ENCODE measurements at regions not wholly inside any gene's neighbourhood (a gene's known extent, or its start where the extent isn't known, plus 50 kb on each side); places are given as distances from the start of the nearest gene placed in this dataset.

DNA sequence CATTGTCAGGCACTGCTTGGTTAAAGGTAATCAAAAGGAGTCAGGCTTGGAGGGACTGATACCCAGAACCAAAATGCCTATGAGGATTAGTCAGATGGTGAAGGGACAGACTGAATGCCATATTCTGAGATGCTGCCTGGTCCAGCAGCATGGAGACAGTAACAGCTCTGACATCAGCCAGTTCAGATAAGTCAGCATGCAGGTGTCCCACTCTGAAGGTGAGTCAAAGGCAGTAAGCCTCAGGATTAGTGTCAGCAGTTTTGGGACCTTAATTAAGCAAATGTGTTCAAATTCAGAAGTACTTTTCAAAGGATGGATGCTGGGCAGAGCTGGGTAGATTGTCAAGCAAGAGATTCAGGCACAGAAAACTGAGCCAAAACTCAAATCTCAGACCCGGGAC, 198.4 kb downstream of the RPS12 start:
- DNase-seq (ENCODE audit: low read depth, low spot score) (no peak), FAIRE-seq (no peak)
- dilution Hi-C loops (cut with MboI; ENCODE audit: extremely low pct_ligation_motif_present, low sequenced_read_pairs) = no loop called here
- no peak for TF ChIP-seq POLR2A (IDR thresholded peaks at IDR 0.05; ENCODE audit: low read depth, low read length)
- Histone ChIP-seq H3K9ac (replicated peaks; ENCODE audit: extremely low read depth, insufficient read depth, low read length) (no peak overlapping the region), H4K20me1 (replicated peaks; ENCODE audit: control insufficient read depth, extremely low read depth, insufficient read depth, low read length) (no peaks in the 10 kb centered on the region), H3K4me2 (ENCODE audit: insufficient read depth, low read length) (no peak overlapping the region), H3K4me3 (replicated peaks in 1 of 3; ENCODE audit: insufficient read depth in 1 of 3, low read depth in 1 of 3, low read length in 3 of 3) (no peak overlapping the region), H2AFZ (ENCODE audit: low read depth, low read length) (no peak overlapping the region), H3K4me1 (ENCODE audit: control insufficient read depth, extremely low read depth, insufficient read depth, low read length) (no peaks in the 10 kb centered on the region), H3K27me3 (ENCODE audit: control insufficient read depth in 2 of 2, insufficient read depth in 2 of 2, low read length in 2 of 2) (no peaks in the 10 kb centered on the region), H3K9me1 (replicated peaks; ENCODE audit: control insufficient read depth, extremely low read depth, insufficient read depth, low read length) (no peaks in the 10 kb centered on the region), H3K79me2 (ENCODE audit: control insufficient read depth, insufficient read depth, low read length) (no peaks in the 10 kb centered on the region), H3K9me3 (replicated peaks; ENCODE audit: control insufficient read depth, insufficient read depth, low read length) (no peaks in the 10 kb centered on the region), H3K27ac (ENCODE audit: insufficient read depth, low read depth, low read length) (no peak overlapping the region), H3K36me3 (ENCODE audit: control insufficient read depth in 2 of 2, extremely low read depth in 1 of 2, insufficient read depth in 2 of 2, low read length in 2 of 2) (no peaks in the 10 kb centered on the region)
- CTCF ChIA-PET = no interaction called here
- POLR2A ChIA-PET = no interaction called here
- BruUV-seq (replicated peaks) = no TSS peak
- intact Hi-C loops (cut with micrococcal nuclease) = no loop called here

GRCh38 chr6:133016631-133017030, 202.3 kb downstream of the RPS12 start:
- Histone ChIP-seq H3K27me3 (ENCODE audit: control insufficient read depth in 2 of 2, insufficient read depth in 2 of 2, low read length in 2 of 2) (no peaks in the 10 kb centered on the region), H3K9me3 (replicated peaks; ENCODE audit: control insufficient read depth, insufficient read depth, low read length) (no peaks in the 10 kb centered on the region), H3K9me1 (replicated peaks; ENCODE audit: control insufficient read depth, extremely low read depth, insufficient read depth, low read length) (no peaks in the 10 kb centered on the region), H4K20me1 (replicated peaks; ENCODE audit: control insufficient read depth, extremely low read depth, insufficient read depth, low read length) (no peaks in the 10 kb centered on the region), H2AFZ (ENCODE audit: low read depth, low read length) (no peak overlapping the region), H3K79me2 (ENCODE audit: control insufficient read depth, insufficient read depth, low read length) (no peaks in the 10 kb centered on the region), H3K27ac (ENCODE audit: insufficient read depth, low read depth, low read length) (no peak overlapping the region), H3K4me1 (ENCODE audit: control insufficient read depth, extremely low read depth, insufficient read depth, low read length) (no peaks in the 10 kb centered on the region), H3K4me2 (ENCODE audit: insufficient read depth, low read length) (no peak overlapping the region), H3K4me3 (replicated peaks in 1 of 3; ENCODE audit: insufficient read depth in 1 of 3, low read depth in 1 of 3, low read length in 3 of 3) (no peak overlapping the region), H3K9ac (replicated peaks; ENCODE audit: extremely low read depth, insufficient read depth, low read length) (no peak overlapping the region), H3K36me3 (ENCODE audit: control insufficient read depth in 2 of 2, extremely low read depth in 1 of 2, insufficient read depth in 2 of 2, low read length in 2 of 2) (no peaks in the 10 kb centered on the region)
- intact Hi-C loops (cut with micrococcal nuclease) (no loop called here), dilution Hi-C loops (cut with MboI; ENCODE audit: extremely low pct_ligation_motif_present, low sequenced_read_pairs) (no loop called here)
- BruUV-seq (replicated peaks) = no TSS peak
- ChIA-PET CTCF (no interaction called here), POLR2A (no interaction called here)
- DNase-seq (ENCODE audit: low read depth, low spot score) = no peak
- no peak for TF ChIP-seq POLR2A (IDR thresholded peaks at IDR 0.05; ENCODE audit: low read depth, low read length)
- no peak for TF ChIP-seq MAX (IDR thresholded peaks at IDR 0.05; ENCODE audit: insufficient read depth, insufficient read length)
- no peak for TF ChIP-seq JUN (IDR thresholded peaks at IDR 0.05; ENCODE audit: borderline replicate concordance, insufficient read depth, insufficient read length, low read depth)
- no peak for TF ChIP-seq POLR2AphosphoS5 (IDR thresholded peaks at IDR 0.05; ENCODE audit: insufficient read depth, low read depth, low read length)
- no peak for TF ChIP-seq FOS (IDR thresholded peaks at IDR 0.05; ENCODE audit: borderline replicate concordance, insufficient read depth, low read length)
- no peak for TF ChIP-seq MYC (IDR thresholded peaks at IDR 0.05; ENCODE audit: low read depth, low read length)
- no peak for TF ChIP-seq GATA2 (IDR thresholded peaks at IDR 0.05; ENCODE audit: insufficient read depth, insufficient read length, low read depth, low read length)
- no peak for TF ChIP-seq CTCF (IDR thresholded peaks at IDR 0.05; ENCODE audit: extremely low read depth in 1 of 2, insufficient read depth in 1 of 2, low read depth in 1 of 2, low read length in 2 of 2)
- TF ChIP-seq EZH2 (IDR thresholded peaks at IDR 0.05; ENCODE audit: borderline replicate concordance, low read depth, low read length, severe bottlenecking) = no peak
- FAIRE-seq = no peak

Data from endothelial cell of umbilical vein (primary cell).